ENCODE measurements at regions not wholly inside any gene's neighbourhood (a gene's known extent, or its start where the extent isn't known, plus 50 kb on each side); places are given as distances from the start of the nearest gene placed in this dataset.

GRCh38 chr5:60517094-60517694, 182.8 kb downstream of the DEPDC1B start:
- no peak for ATAC-seq (ENCODE audit: low read depth)
- Histone ChIP-seq H3K27ac (ENCODE audit: poor library complexity, severe bottlenecking) (no peak overlapping the region), H3K9me3 (ENCODE audit: severe bottlenecking) (no peaks in the 10 kb centered on the region), H3K27me3 (ENCODE audit: insufficient read depth, poor library complexity, severe bottlenecking) (peaks cover 27% of the 10 kb centered on the region), H3K4me3 (ENCODE audit: severe bottlenecking) (no peak overlapping the region), H3K36me3 (ENCODE audit: low read depth) (no peaks in the 10 kb centered on the region), H3K4me1 (ENCODE audit: insufficient read depth, poor library complexity, severe bottlenecking) (no peaks in the 10 kb centered on the region)
- DNase-seq (ENCODE audit: low spot score): no peak
- no peak for TF ChIP-seq CTCF (IDR thresholded peaks at IDR 0.05; ENCODE audit: poor library complexity, severe bottlenecking)

- H3K27ac ChIP-seq (ENCODE audit: poor library complexity, severe bottlenecking): no peak overlapping the region
- H3K36me3 ChIP-seq (ENCODE audit: low read depth): no peaks in the 10 kb centered on the region
- no peak overlapping the region for H3K4me3 ChIP-seq (ENCODE audit: severe bottlenecking)
- TF ChIP-seq CTCF (IDR thresholded peaks at IDR 0.05; ENCODE audit: poor library complexity, severe bottlenecking): no peak
- ATAC-seq (ENCODE audit: low read depth) (no peak), DNase-seq (ENCODE audit: low spot score) (no peak)
- H3K27me3 ChIP-seq (ENCODE audit: insufficient read depth, poor library complexity, severe bottlenecking): peaks cover 28% of the 10 kb centered on the region
- H3K9me3 ChIP-seq (ENCODE audit: severe bottlenecking): no peaks in the 10 kb centered on the region
- no peaks in the 10 kb centered on the region for H3K4me1 ChIP-seq (ENCODE audit: insufficient read depth, poor library complexity, severe bottlenecking)
These were observed 183.3 kb downstream of the DEPDC1B start for GRCh38 chr5:60516688-60517087.

GRCh38 chr5:60514152-60514551, 185.8 kb downstream of the DEPDC1B start:
- no peak for TF ChIP-seq CTCF (IDR thresholded peaks at IDR 0.05; ENCODE audit: poor library complexity, severe bottlenecking)
- no peaks in the 10 kb centered on the region for H3K9me3 ChIP-seq (ENCODE audit: severe bottlenecking)
- no peak overlapping the region for H3K4me3 ChIP-seq (ENCODE audit: severe bottlenecking)
- ATAC-seq (ENCODE audit: low read depth) (no peak), DNase-seq (ENCODE audit: low spot score) (no peak)
- H3K4me1 ChIP-seq (ENCODE audit: insufficient read depth, poor library complexity, severe bottlenecking): no peaks in the 10 kb centered on the region
- no peak overlapping the region for H3K27ac ChIP-seq (ENCODE audit: poor library complexity, severe bottlenecking)
- peaks cover 18% of the 10 kb centered on the region for H3K27me3 ChIP-seq (ENCODE audit: insufficient read depth, poor library complexity, severe bottlenecking)
- no peaks in the 10 kb centered on the region for H3K36me3 ChIP-seq (ENCODE audit: low read depth)

- no peaks in the 10 kb centered on the region for H3K9me3 ChIP-seq (ENCODE audit: severe bottlenecking)
- no peak overlapping the region for H3K4me3 ChIP-seq (ENCODE audit: severe bottlenecking)
- no peak overlapping the region for H3K27ac ChIP-seq (ENCODE audit: poor library complexity, severe bottlenecking)
- DNase-seq (ENCODE audit: low spot score) (no peak), ATAC-seq (ENCODE audit: low read depth) (no peak)
- H3K36me3 ChIP-seq (ENCODE audit: low read depth): no peaks in the 10 kb centered on the region
- peaks cover 18% of the 10 kb centered on the region for H3K27me3 ChIP-seq (ENCODE audit: insufficient read depth, poor library complexity, severe bottlenecking)
- no peak for TF ChIP-seq CTCF (IDR thresholded peaks at IDR 0.05; ENCODE audit: poor library complexity, severe bottlenecking)
- H3K4me1 ChIP-seq (ENCODE audit: insufficient read depth, poor library complexity, severe bottlenecking): no peaks in the 10 kb centered on the region
These were observed 187.8 kb downstream of the DEPDC1B start for GRCh38 chr5:60512117-60512516.

GRCh38 chr5:60510663-60511062, 189.3 kb downstream of the DEPDC1B start:
- TF ChIP-seq CTCF (IDR thresholded peaks at IDR 0.05; ENCODE audit: poor library complexity, severe bottlenecking): no peak
- DNase-seq (ENCODE audit: low spot score): no peak
- Histone ChIP-seq H3K27ac (ENCODE audit: poor library complexity, severe bottlenecking) (no peak overlapping the region), H3K4me3 (ENCODE audit: severe bottlenecking) (no peak overlapping the region), H3K9me3 (ENCODE audit: severe bottlenecking) (no peaks in the 10 kb centered on the region), H3K27me3 (ENCODE audit: insufficient read depth, poor library complexity, severe bottlenecking) (peaks cover 20% of the 10 kb centered on the region), H3K4me1 (ENCODE audit: insufficient read depth, poor library complexity, severe bottlenecking) (no peaks in the 10 kb centered on the region), H3K36me3 (ENCODE audit: low read depth) (no peaks in the 10 kb centered on the region)
- no peak for ATAC-seq (ENCODE audit: low read depth)

Measured in RWPE2 (cell line).